ENCODE measurements at regions not wholly inside any gene's neighbourhood (a gene's known extent, or its start where the extent isn't known, plus 50 kb on each side); places are given as distances from the start of the nearest gene placed in this dataset.

- Histone ChIP-seq H3K4me1 (replicated peaks in 1 of 4; ENCODE audit: control insufficient read depth in 3 of 4, insufficient read depth in 4 of 4, low read length in 3 of 4) (no peaks in the 10 kb centered on the region), H3K18ac (ENCODE audit: extremely low read depth, low read length) (no peak overlapping the region), H3K79me1 (ENCODE audit: low read depth, low read length) (no peaks in the 10 kb centered on the region), H2BK15ac (ENCODE audit: low read length) (no peak overlapping the region), H3K23ac (ENCODE audit: insufficient read length) (no peak overlapping the region), H4K91ac (replicated peaks; ENCODE audit: insufficient read length, low read length) (no peak overlapping the region), H3K56ac (replicated peaks; ENCODE audit: insufficient read length, low read depth, low read length) (no peak overlapping the region), H3K4me2 (ENCODE audit: insufficient read depth in 1 of 2, low read depth in 2 of 2, low read length in 2 of 2) (no peak overlapping the region), H3K4ac (replicated peaks; ENCODE audit: insufficient read length, low read depth, low read length) (no peak overlapping the region), H3K36me3 (ENCODE audit: control insufficient read depth in 2 of 4, insufficient read depth in 4 of 4, low read length in 3 of 4) (no peaks in the 10 kb centered on the region; a peak in 1 of 8 replicates), H3K9ac (replicated peaks in 1 of 4; ENCODE audit: extremely low read depth in 1 of 4, low read depth in 3 of 4, low read length in 3 of 4) (no peak overlapping the region), H2BK12ac (ENCODE audit: low read depth, low read length) (no peak overlapping the region), H4K8ac (ENCODE audit: extremely low read depth, insufficient read depth, low read length) (no peak overlapping the region), H3K4me3 (ENCODE audit: extremely low read depth in 1 of 4, insufficient read depth in 2 of 4, low read depth in 3 of 4, low read length in 4 of 4) (no peak overlapping the region), H3K27me3 (replicated peaks in 1 of 4; ENCODE audit: control insufficient read depth in 3 of 4, extremely low read depth in 1 of 4, insufficient read depth in 3 of 4, low read length in 3 of 4) (peaks cover 0 to 1% (median 0%) of the 10 kb centered on the region in 4 experiments; a peak in 1 of 7 replicates), H4K5ac (ENCODE audit: insufficient read length, low read depth, low read length) (no peak overlapping the region), H2BK20ac (ENCODE audit: low read length) (no peak overlapping the region), H3K79me2 (ENCODE audit: control insufficient read depth in 1 of 2, insufficient read depth in 2 of 2, low read length in 2 of 2) (no peaks in the 10 kb centered on the region), H3K9me3 (ENCODE audit: insufficient read depth in 2 of 2, low read depth in 1 of 2, low read length in 1 of 2) (peaks cover 3 to 5% of the 10 kb centered on the region in 2 experiments; a peak in 3 of 4 replicates), H2AFZ (ENCODE audit: low read length) (no peak overlapping the region), H3K14ac (ENCODE audit: insufficient read length) (no peak overlapping the region), H4K20me1 (replicated peaks in 1 of 2; ENCODE audit: control insufficient read depth in 1 of 2, insufficient read depth in 2 of 2, low read length in 2 of 2) (no peaks in the 10 kb centered on the region), H3K23me2 (ENCODE audit: low read depth, low read length) (no peaks in the 10 kb centered on the region), H2BK5ac (ENCODE audit: low read depth, low read length) (no peak overlapping the region), H2BK120ac (replicated peaks; ENCODE audit: low read depth, low read length) (no peak overlapping the region), H2AK5ac (ENCODE audit: low read depth, low read length) (no peak overlapping the region), H3K27ac (ENCODE audit: low read depth, low read length) (no peak overlapping the region)
- ChIA-PET CTCF (ENCODE audit: partially characterized antibody) (no interaction called here), POLR2A (ENCODE audit: partially characterized antibody) (no interaction called here)
- FAIRE-seq, result no peak
- no peak for DNase-seq (ENCODE audit: low read depth in 1 of 2, low spot score in 2 of 2)
- 94% methylated on average over 1 of the region's 1 CpG; no CpG with 5 or more reads in 1 of the 2 experiments for WGBS, 2 experiments (ENCODE audit: extremely low coverage in 1 of 2, insufficient coverage in 1 of 2, insufficient read length in 1 of 2, insufficient replicate concordance in 2 of 2, low coverage in 1 of 2, low lambda C conversion rate in 2 of 2, missing lambda C conversion rate in 1 of 2)
- TF ChIP-seq SIX5 (IDR thresholded peaks at IDR 0.05; ENCODE audit: low read depth, low read length) (no peak), CTBP2 (IDR thresholded peaks at IDR 0.05; ENCODE audit: borderline replicate concordance, insufficient read depth, insufficient read length, low read length) (no peak), RFX5 (IDR thresholded peaks at IDR 0.05; ENCODE audit: borderline replicate concordance, low read depth, low read length) (no peak)
Measured at GRCh38 chr4:31204874-31205273, 484.7 kb downstream of the PCDH7 start.
